HG03045 (cell line): ENCODE measurements at regions not wholly inside any gene's neighbourhood (a gene's known extent, or its start where the extent isn't known, plus 50 kb on each side); places are given as distances from the start of the nearest gene placed in this dataset.

Experiments used
- ATAC-seq: cut with Tn5 transposase; IDR thresholded peaks from one replicate; pipeline ENCODE4 v1.9.1; 2021; ENCODE audit warnings: mild to moderate bottlenecking, moderate library complexity; ENCODE audit not compliant: unreplicated experiment

GRCh38 chr10:90975096-90975495 lies 54.2 kb upstream of the ANKRD1 start:
- no peak for ATAC-seq

- no peak for ATAC-seq
Measured at GRCh38 chr10:90977162-90977854, 56.4 kb upstream of the ANKRD1 start.

- ATAC-seq: no peak
Measured at GRCh38 chr10:90977855-90978486, 57.1 kb upstream of the ANKRD1 start.

GRCh38 chr10:90982406-90983008 lies 61.6 kb upstream of the ANKRD1 start:
- no peak for ATAC-seq

GRCh38 chr10:90983914-90984549 lies 63.1 kb upstream of the ANKRD1 start:
- no peak for ATAC-seq

GRCh38 chr10:90984898-90985297 lies 64.0 kb upstream of the ANKRD1 start:
- no peak for ATAC-seq

- ATAC-seq: no peak
Measured at GRCh38 chr10:90985321-90985933, 64.5 kb upstream of the ANKRD1 start.

- no peak for ATAC-seq
Measured at GRCh38 chr10:90986136-90986760, 65.4 kb upstream of the ANKRD1 start.

- no peak for ATAC-seq
Measured at GRCh38 chr10:90986870-90987269, 66.0 kb upstream of the ANKRD1 start.

- no peak for ATAC-seq
Measured at GRCh38 chr10:90987383-90987782, 66.5 kb upstream of the ANKRD1 start.

- no peak for ATAC-seq
Measured at GRCh38 chr10:90988024-90988423, 67.1 kb upstream of the ANKRD1 start.

- no peak for ATAC-seq
Measured at GRCh38 chr10:90988802-90989201, 67.9 kb upstream of the ANKRD1 start.

- ATAC-seq: no peak
Measured at GRCh38 chr10:90989378-90989777, 68.5 kb upstream of the ANKRD1 start.

- ATAC-seq: no peak
Measured at GRCh38 chr10:90992462-90992861, 71.6 kb upstream of the ANKRD1 start.

GRCh38 chr10:90993340-90993739 lies 72.5 kb upstream of the ANKRD1 start:
- no peak for ATAC-seq

GRCh38 chr10:90997670-90998069 lies 76.8 kb upstream of the ANKRD1 start:
- ATAC-seq: no peak

- no peak for ATAC-seq
Measured at GRCh38 chr10:90998733-90999511, 78.0 kb upstream of the ANKRD1 start.

- peak; percentile 64 for ATAC-seq
Measured at GRCh38 chr10:90999512-91000172, 78.8 kb upstream of the ANKRD1 start.

- no peak for ATAC-seq
Measured at GRCh38 chr10:91000470-91000869, 79.6 kb upstream of the ANKRD1 start.

- no peak for ATAC-seq
Measured at GRCh38 chr10:91000985-91001384, 80.1 kb upstream of the ANKRD1 start.
